ENCODE measurements at regions not wholly inside any gene's neighbourhood (a gene's known extent, or its start where the extent isn't known, plus 50 kb on each side); places are given as distances from the start of the nearest gene placed in this dataset.
"Not testable (repeated sequence)": the region's sequence is repeated elsewhere in the genome, so short reads cannot be mapped to it uniquely, and the experiment has no call there.

- H3K9me3 ChIP-seq (ENCODE audit: control insufficient read depth, low read length); DNase-seq; H2AK5ac ChIP-seq (ENCODE audit: low read length, severe bottlenecking); H2BK15ac ChIP-seq (ENCODE audit: low read depth, poor library complexity, severe bottlenecking); H3K18ac ChIP-seq (ENCODE audit: low read depth in 1 of 2, low read length in 2 of 2); H3K4me2 ChIP-seq (ENCODE audit: low read length, poor library complexity, severe bottlenecking); H4K8ac ChIP-seq (ENCODE audit: low read length); H3K27me3 ChIP-seq (ENCODE audit: control insufficient read depth in 1 of 2, insufficient read depth in 1 of 2, low read length in 2 of 2); H3K79me1 ChIP-seq (replicated peaks; ENCODE audit: low read length, poor library complexity, severe bottlenecking); H3K4ac ChIP-seq (ENCODE audit: low read depth in 1 of 2, low read length in 2 of 2); H3K27ac ChIP-seq (ENCODE audit: low read length, poor library complexity, severe bottlenecking); H3K9ac ChIP-seq (ENCODE audit: low read length); H3K14ac ChIP-seq (ENCODE audit: low read length in 2 of 2); H3K23ac ChIP-seq (ENCODE audit: low read length in 2 of 2); H3K36me3 ChIP-seq (ENCODE audit: control insufficient read depth in 1 of 2, insufficient read depth in 2 of 2, low read depth in 1 of 2, low read length in 2 of 2); H2BK5ac ChIP-seq (ENCODE audit: low read depth, low read length, poor library complexity, severe bottlenecking); H2BK120ac ChIP-seq (ENCODE audit: low read depth, low read length); H2BK12ac ChIP-seq (ENCODE audit: low read length in 2 of 2); H2AFZ ChIP-seq (ENCODE audit: low read depth, low read length); H3K4me1 ChIP-seq (ENCODE audit: control insufficient read depth, insufficient read depth, low read depth, low read length); H3K4me3 ChIP-seq (ENCODE audit: insufficient read depth in 1 of 2, low read depth in 1 of 2, low read length in 2 of 2); H4K91ac ChIP-seq (ENCODE audit: low read length): not testable (repeated sequence)
- WGBS = no CpG with 5 or more reads among the region's 5 CpGs
These were observed 206.3 kb downstream of the SLC38A4 start for GRCh38 chr12:46619474-46619873.

DNA sequence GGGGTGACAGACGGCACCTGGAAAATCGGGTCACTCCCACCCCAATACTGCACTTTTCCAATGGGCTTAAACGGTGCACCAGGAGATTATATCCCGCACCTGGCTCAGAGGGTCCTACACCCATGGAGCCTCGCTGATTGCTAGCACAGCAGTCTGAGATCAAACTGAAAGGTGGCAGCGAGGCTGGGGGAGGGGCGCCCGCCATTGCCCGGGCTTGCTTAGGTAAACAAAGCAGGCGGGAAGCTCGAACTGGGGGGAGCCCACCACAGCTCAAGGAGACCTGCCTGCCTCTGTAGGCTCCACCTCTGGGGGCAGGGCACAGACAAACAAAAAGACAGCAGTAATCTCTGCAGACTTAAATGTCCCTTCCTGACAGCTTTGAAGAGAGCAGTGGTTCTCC, 208.1 kb downstream of the SLC38A4 start:
- WGBS = 97% methylated on average over 11 of the region's 11 CpGs
- not testable (repeated sequence) for H2BK15ac ChIP-seq (ENCODE audit: low read depth, poor library complexity, severe bottlenecking); H3K4me3 ChIP-seq (ENCODE audit: insufficient read depth in 1 of 2, low read depth in 1 of 2, low read length in 2 of 2); H3K9me3 ChIP-seq (ENCODE audit: control insufficient read depth, low read length); H2BK12ac ChIP-seq (ENCODE audit: low read length in 2 of 2); H3K4me2 ChIP-seq (ENCODE audit: low read length, poor library complexity, severe bottlenecking); H3K36me3 ChIP-seq (ENCODE audit: control insufficient read depth in 1 of 2, insufficient read depth in 2 of 2, low read depth in 1 of 2, low read length in 2 of 2); H2AK5ac ChIP-seq (ENCODE audit: low read length, severe bottlenecking); H3K23ac ChIP-seq (ENCODE audit: low read length in 2 of 2); H3K27me3 ChIP-seq (ENCODE audit: control insufficient read depth in 1 of 2, insufficient read depth in 1 of 2, low read length in 2 of 2); H3K4ac ChIP-seq (ENCODE audit: low read depth in 1 of 2, low read length in 2 of 2); H4K8ac ChIP-seq (ENCODE audit: low read length); H3K27ac ChIP-seq (ENCODE audit: low read length, poor library complexity, severe bottlenecking); H2AFZ ChIP-seq (ENCODE audit: low read depth, low read length); H4K91ac ChIP-seq (ENCODE audit: low read length); H3K79me1 ChIP-seq (replicated peaks; ENCODE audit: low read length, poor library complexity, severe bottlenecking); H3K9ac ChIP-seq (ENCODE audit: low read length); H3K18ac ChIP-seq (ENCODE audit: low read depth in 1 of 2, low read length in 2 of 2); H2BK120ac ChIP-seq (ENCODE audit: low read depth, low read length); H2BK5ac ChIP-seq (ENCODE audit: low read depth, low read length, poor library complexity, severe bottlenecking); DNase-seq; H3K14ac ChIP-seq (ENCODE audit: low read length in 2 of 2); H3K4me1 ChIP-seq (ENCODE audit: control insufficient read depth, insufficient read depth, low read depth, low read length)

GRCh38 chr12:46617167-46617566, 208.6 kb downstream of the SLC38A4 start:
- Histone ChIP-seq H3K36me3 (ENCODE audit: control insufficient read depth in 1 of 2, insufficient read depth in 2 of 2, low read depth in 1 of 2, low read length in 2 of 2) (no peaks in the 10 kb centered on the region), H3K27ac (ENCODE audit: low read length, poor library complexity, severe bottlenecking) (no peak overlapping the region), H3K4ac (ENCODE audit: low read depth in 1 of 2, low read length in 2 of 2) (no peak overlapping the region), H3K18ac (ENCODE audit: low read depth in 1 of 2, low read length in 2 of 2) (no peak overlapping the region), H3K27me3 (ENCODE audit: control insufficient read depth in 1 of 2, insufficient read depth in 1 of 2, low read length in 2 of 2) (no peaks in the 10 kb centered on the region), H2AK5ac (ENCODE audit: low read length, severe bottlenecking) (no peak overlapping the region), H2BK120ac (ENCODE audit: low read depth, low read length) (no peak overlapping the region), H3K23ac (ENCODE audit: low read length in 2 of 2) (no peak overlapping the region), H3K4me3 (ENCODE audit: insufficient read depth in 1 of 2, low read depth in 1 of 2, low read length in 2 of 2) (no peak overlapping the region), H4K8ac (ENCODE audit: low read length) (no peak overlapping the region), H3K4me1 (ENCODE audit: control insufficient read depth, insufficient read depth, low read depth, low read length) (no peaks in the 10 kb centered on the region), H2BK12ac (ENCODE audit: low read length in 2 of 2) (no peak overlapping the region), H3K9ac (ENCODE audit: low read length) (peak overlapping the region; percentile 30), H3K4me2 (ENCODE audit: low read length, poor library complexity, severe bottlenecking) (no peak overlapping the region), H3K79me1 (replicated peaks; ENCODE audit: low read length, poor library complexity, severe bottlenecking) (no peaks in the 10 kb centered on the region), H3K9me3 (ENCODE audit: control insufficient read depth, low read length) (no peaks in the 10 kb centered on the region), H4K91ac (ENCODE audit: low read length) (no peak overlapping the region), H2BK5ac (ENCODE audit: low read depth, low read length, poor library complexity, severe bottlenecking) (no peak overlapping the region), H2AFZ (ENCODE audit: low read depth, low read length) (no peak overlapping the region), H2BK15ac (ENCODE audit: low read depth, poor library complexity, severe bottlenecking) (no peak overlapping the region), H3K14ac (ENCODE audit: low read length in 2 of 2) (peak overlapping the region in 1 of 2 experiments; percentile 20)
- DNase-seq = peak; percentile 80
- 83% methylated on average over 4 of the region's 4 CpGs for WGBS

- no peak overlapping the region for H2BK5ac ChIP-seq (ENCODE audit: low read depth, low read length, poor library complexity, severe bottlenecking)
- no peaks in the 10 kb centered on the region for H3K27me3 ChIP-seq (ENCODE audit: control insufficient read depth in 1 of 2, insufficient read depth in 1 of 2, low read length in 2 of 2)
- H3K27ac ChIP-seq (ENCODE audit: low read length, poor library complexity, severe bottlenecking) = no peak overlapping the region
- H2BK12ac ChIP-seq (ENCODE audit: low read length in 2 of 2) = no peak overlapping the region
- H2AFZ ChIP-seq (ENCODE audit: low read depth, low read length) = no peak overlapping the region
- H3K4me1 ChIP-seq (ENCODE audit: control insufficient read depth, insufficient read depth, low read depth, low read length) = no peaks in the 10 kb centered on the region
- no peaks in the 10 kb centered on the region for H3K79me1 ChIP-seq (replicated peaks; ENCODE audit: low read length, poor library complexity, severe bottlenecking)
- H4K91ac ChIP-seq (ENCODE audit: low read length) = no peak overlapping the region
- DNase-seq = no peak
- no peak overlapping the region for H4K8ac ChIP-seq (ENCODE audit: low read length)
- H3K9ac ChIP-seq (ENCODE audit: low read length) = no peak overlapping the region
- no peak overlapping the region for H3K4me3 ChIP-seq (ENCODE audit: insufficient read depth in 1 of 2, low read depth in 1 of 2, low read length in 2 of 2)
- no peak overlapping the region for H3K4me2 ChIP-seq (ENCODE audit: low read length, poor library complexity, severe bottlenecking)
- H3K9me3 ChIP-seq (ENCODE audit: control insufficient read depth, low read length) = no peaks in the 10 kb centered on the region
- H2AK5ac ChIP-seq (ENCODE audit: low read length, severe bottlenecking) = no peak overlapping the region
- H3K18ac ChIP-seq (ENCODE audit: low read depth in 1 of 2, low read length in 2 of 2) = no peak overlapping the region
- no peak overlapping the region for H3K23ac ChIP-seq (ENCODE audit: low read length in 2 of 2)
- H3K14ac ChIP-seq (ENCODE audit: low read length in 2 of 2) = no peak overlapping the region
- H2BK120ac ChIP-seq (ENCODE audit: low read depth, low read length) = no peak overlapping the region
- H3K36me3 ChIP-seq (ENCODE audit: control insufficient read depth in 1 of 2, insufficient read depth in 2 of 2, low read depth in 1 of 2, low read length in 2 of 2) = no peaks in the 10 kb centered on the region
- H3K4ac ChIP-seq (ENCODE audit: low read depth in 1 of 2, low read length in 2 of 2) = no peak overlapping the region
- H2BK15ac ChIP-seq (ENCODE audit: low read depth, poor library complexity, severe bottlenecking) = no peak overlapping the region
- WGBS = 98% methylated on average over 3 of the region's 3 CpGs
These were observed 215.0 kb downstream of the SLC38A4 start for GRCh38 chr12:46610754-46611153.
